AG08395 (cell line): ENCODE measurements at regions not wholly inside any gene's neighbourhood (a gene's known extent, or its start where the extent isn't known, plus 50 kb on each side); places are given as distances from the start of the nearest gene placed in this dataset.

Experiments
- DNase-seq: peaks from one replicate; pipeline ENCODE4 v3.0.0; 2012; ENCODE audit warnings: mixed read lengths, low spot score

DNA sequence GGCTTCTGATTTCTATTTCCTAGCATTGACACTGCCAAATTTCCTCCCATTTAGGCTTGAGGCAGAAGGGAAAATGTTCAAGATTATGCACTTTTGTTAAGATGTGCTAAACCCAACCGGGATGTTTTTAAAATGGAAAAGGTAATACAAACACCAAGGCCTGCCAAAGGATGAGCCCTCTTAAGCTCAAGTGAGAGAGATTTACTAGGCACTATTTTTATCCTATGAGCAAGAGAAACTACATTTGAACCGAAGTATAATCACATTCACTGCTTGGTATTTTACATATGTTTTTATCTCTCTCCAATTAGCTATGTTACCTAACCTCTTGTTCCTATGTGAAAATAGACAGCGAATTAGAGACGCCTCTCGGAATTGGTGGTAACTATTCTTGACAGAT, 295.8 kb downstream of the GABRB3 start:
- no peak for DNase-seq

DNA sequence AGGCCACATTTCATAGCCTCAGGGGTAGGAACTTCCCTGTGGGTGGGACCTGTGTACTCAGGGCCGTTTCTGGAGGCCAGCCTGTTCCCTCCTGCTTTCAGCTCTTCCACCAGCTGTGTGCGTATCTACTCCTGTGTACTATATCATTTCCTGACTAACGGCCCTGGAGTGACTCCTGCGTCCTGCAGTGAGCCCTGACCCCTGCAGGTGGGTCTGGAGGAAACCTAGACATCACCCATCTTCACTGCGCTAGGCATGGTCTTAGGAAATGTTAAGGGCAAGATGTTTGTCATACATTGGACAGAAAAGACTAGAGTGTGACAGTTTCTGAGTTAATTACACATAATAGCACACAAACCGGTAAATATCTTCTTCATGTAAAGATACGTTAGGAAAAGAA, 297.3 kb downstream of the GABRB3 start:
- no peak for DNase-seq

DNA sequence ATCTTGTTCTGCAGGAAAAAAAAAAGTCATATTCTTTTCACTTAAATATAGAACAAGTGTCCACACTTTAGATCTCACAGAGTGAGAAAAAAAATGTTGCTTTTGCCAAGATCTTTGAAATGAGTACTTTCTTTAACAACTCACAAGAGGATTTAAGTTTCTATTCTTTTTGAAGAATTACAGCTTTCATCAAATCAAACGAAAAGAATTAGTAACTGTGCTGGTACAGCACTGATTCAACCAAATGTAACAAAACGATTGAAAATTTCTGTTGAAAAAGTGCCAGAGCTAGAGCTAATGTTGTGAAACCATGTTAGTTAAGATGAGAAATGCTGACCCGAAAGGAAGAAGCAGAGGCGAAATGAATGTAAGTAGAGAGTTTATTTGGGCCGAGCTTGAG, 300.2 kb downstream of the GABRB3 start:
- no peak for DNase-seq

DNA sequence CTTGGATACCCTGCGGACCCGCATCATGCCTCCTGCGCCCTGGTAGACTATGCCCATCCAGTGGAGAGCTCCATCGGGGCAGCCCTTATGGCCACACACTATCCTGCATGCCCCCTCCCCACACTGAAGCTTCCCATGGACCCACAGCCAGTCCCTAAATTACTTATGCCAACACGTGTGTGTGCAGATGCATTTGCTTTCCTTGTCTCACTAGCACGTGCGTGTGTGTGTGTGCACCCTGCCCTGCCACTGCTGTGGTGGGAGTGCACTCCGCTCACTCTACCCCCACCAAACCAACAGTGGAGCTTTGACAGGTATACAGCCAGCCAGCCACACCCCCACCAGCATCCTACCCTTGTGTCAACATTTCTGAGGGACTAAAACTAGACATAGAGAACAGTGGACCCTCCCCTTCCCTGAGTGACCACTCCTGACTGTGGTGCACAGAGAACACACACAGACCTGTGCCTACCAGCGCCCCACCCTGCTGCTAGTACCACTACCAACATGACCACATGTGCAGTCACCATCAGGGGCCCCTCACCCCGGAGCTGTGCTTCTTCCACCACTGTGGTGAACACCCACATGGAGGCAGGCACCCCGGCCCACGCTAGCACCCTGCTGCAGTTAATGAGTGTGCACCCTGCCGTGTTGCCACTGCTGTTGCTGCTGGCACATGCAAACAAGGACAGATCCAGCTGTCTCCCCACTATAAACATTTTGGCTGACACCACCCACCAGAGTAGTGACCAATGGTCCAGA, 310.8 kb downstream of the GABRB3 start:
- DNase-seq = no peak

DNA sequence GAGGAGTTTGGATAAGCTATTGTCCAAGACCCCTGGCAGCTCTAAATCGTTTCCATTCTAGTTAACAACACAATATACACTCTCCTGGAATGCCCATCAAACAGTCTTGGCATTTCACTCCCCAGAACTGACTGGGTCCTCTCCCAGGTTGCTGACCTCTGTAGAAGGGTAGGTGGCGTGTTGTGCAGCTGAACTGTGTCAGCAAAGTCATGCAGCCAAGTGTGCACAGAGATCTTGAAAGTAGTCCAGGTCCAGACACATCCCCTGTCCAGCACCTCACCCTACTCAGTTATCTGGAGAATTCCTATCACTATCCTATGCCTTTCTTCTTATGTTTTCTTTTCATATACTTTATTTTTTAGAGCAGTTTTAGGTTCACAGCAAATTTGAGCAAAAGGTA, 312.7 kb downstream of the GABRB3 start:
- no peak for DNase-seq

DNA sequence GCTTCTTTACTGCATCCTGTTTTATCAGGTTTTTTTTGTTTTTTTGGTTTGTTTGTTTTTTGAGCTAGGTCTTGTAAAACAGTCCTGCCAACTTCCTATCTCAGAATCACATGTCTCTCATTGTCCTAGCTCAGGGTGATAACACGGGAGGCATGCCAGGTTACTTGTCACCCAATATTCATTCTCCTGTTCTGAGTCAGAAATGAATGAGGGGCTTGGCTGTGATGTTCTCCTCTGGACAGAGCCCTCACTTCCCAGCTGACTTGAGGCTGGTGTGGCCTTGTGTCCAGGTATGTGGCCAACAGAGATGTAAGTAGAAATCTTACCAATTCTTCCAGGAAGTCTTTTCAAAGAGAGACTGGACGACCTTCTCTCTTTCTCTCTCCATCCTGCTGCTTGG, 317.0 kb downstream of the GABRB3 start:
- DNase-seq = no peak

DNA sequence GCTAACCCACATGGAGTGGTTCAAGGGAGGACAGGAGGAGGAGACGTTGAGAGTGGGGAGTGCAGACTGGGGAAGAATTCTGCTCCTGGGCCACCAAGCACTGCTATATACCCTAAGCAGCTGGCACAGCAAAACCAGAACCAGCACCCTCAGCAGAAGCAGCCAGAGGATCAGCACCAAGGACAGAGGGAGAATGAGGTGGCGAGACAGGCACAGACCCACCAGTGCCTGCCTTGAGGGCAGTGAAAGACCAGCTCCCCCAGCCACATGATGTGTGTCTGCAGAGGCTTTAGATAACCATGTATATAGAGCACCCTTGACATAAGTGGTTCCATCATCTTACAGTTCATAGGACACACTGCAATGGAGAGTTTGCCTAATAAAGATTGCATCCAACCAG, 319.0 kb downstream of the GABRB3 start:
- DNase-seq = no peak

DNA sequence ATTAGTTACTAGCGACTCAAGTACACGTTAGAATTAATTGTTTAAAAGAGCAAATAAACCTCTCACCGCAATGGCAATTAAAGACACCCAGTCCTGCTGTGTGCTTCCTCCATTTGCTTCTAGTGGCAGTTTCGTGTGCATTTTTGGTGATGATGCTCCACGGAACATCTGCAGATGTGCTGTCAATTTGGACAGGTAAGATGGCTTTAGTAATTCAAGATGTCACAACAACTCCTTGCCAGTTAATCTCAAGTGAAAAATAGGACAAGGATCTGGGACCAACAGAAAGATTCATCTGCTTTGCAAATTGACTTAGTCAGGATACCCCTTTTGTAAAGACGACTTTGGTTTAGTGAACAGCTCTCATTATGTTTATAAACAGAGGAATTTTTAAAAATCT, 320.9 kb downstream of the GABRB3 start:
- no peak for DNase-seq

DNA sequence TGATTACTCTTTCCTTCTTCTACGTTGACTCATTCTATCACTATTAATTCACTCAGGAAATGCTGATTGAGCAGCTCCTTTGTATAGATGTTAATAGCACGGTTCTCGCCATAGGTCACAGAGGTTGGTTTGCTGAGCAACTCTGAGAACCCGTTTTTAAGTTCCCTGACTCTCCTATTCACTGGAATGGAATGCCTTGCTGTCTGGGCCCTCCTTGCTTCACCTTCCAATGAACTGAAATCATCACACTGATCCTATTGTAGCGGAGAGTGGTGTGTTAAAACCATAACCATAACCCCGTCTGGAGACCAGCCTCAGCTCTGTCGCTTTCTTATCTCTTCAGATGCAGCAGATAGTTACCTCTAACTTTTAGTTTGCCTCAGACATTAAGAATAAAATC, 323.6 kb downstream of the GABRB3 start:
- no peak for DNase-seq

DNA sequence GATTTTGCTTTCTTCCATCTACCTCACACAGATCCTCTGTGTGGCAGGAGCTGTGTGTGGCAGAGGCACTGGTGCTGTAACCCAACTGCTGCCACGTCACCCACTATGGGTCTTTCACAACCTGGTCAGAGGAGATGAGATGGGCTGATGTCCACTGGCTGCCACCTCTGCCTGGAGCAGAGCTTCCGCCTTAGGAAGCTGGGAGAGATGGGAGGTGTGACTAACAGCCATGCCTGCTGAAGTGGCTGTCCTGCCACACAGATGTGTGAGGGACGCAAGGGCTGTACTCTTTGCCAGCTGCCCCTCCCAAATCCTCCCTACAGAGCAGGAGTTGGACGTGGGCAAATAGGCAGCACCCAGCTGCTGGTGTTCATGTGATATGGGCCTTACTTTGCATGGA, 329.5 kb downstream of the GABRB3 start:
- no peak for DNase-seq

DNA sequence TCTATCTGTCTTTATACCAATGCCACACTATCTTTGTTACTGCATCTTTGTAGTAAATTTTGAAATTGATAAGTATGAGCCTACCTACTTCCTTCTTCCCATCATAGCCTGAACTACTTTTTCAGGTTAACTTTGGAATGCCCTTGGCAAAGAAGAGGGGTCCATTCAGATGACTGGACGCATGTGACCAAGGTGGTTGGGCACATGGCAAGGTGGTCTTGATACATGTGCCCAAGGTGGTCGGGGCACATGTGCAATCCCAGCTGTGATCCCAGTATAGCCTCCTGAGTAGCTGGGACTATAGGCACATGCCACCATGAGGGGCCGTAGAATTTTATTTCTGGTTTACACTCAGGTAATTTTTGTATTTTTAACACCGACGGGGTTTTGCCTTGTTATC, 330.2 kb downstream of the GABRB3 start:
- no peak for DNase-seq

DNA sequence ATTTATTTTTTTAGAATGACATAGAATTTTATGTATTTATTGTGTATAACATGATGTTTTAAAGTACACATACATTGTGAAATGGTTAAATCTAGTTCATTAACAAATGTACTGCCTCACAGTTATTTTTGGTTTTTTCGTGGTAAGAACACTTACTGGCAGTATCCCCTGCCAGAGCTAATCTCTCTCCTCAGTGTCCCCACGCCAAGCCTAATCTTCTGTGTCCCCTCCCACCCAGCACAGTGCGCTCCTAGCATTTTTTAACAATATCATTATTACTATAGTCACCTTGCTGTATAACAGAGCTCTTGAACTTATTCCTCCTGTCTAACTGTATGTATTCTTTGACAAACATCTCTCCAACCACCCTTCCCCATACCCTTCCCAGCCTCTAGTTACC, 333.2 kb downstream of the GABRB3 start:
- DNase-seq = no peak

DNA sequence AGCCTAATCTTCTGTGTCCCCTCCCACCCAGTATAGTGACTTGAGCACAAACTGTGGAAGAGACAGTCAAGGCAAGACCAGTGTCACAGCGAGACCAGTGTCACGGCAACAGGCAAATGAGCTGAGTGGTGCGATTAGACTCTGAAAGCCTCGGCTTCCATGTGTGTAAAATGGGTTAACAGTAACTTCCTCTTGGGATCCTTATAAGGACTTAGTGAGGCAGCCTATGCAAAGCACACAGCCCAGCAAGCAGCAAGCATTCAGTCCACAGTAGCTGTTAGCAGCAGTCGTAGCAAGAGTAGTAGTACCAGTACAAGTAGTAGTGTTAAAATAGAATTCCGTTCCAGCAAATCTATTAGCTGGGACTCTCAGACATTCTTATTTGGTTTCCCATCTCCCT, 334.1 kb downstream of the GABRB3 start:
- no peak for DNase-seq

DNA sequence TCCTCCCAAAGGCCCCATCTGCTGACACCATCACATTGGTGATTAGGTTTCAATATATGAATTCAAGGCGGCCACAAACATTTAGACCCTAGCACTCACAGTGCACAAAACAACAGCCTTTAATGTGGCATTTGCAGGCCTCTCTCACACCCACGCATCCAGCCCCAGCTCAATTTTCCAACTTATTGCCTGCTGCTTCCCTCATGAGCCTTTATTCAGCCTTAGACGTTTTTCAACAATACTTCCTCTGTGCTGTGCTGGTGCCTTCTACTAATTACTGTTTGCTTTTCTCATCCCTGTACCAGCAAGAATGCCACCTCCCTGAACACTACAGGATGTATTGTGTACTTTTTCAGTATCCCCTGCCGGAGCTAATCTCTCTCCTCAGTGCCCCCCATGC, 334.6 kb downstream of the GABRB3 start:
- DNase-seq = no peak

DNA sequence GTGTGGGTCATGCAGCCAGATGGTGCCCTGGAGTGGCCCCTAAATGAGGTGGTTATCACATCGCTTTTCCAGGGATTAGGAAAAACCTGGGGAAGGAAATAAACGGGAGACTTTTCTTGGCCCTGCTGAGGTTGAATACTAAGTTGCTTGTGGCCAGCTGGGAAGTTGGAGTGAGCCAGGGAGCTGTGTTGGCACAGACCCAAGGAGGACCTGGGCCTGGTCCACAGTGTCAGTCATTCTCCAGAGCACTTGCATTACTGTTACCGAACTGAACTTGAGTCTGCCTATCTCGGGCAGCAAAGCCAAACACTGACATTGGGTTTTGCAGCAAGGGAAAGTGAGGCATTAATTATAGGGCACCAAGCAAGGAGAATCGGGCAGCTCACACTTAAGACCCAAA, 339.0 kb downstream of the GABRB3 start:
- DNase-seq = no peak

DNA sequence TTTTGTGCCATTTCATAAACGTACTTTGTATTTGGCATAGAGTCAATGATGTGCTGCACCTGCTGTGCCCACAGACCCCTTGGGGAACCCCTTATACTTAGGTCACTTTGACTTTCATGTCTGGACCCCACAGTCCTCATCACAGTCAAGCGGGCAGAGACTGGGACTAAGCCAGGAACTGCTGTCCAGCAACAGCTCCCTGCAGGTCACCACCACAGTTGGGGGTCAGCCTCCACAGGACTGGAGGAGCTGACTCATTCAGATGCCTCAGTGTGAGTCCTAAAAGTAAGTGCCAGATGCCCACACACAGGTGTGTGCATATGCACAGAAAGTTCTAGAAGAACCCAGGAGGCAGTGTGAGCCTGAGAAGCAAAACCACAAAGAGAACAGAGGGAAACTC, 339.8 kb downstream of the GABRB3 start:
- DNase-seq = no peak

DNA sequence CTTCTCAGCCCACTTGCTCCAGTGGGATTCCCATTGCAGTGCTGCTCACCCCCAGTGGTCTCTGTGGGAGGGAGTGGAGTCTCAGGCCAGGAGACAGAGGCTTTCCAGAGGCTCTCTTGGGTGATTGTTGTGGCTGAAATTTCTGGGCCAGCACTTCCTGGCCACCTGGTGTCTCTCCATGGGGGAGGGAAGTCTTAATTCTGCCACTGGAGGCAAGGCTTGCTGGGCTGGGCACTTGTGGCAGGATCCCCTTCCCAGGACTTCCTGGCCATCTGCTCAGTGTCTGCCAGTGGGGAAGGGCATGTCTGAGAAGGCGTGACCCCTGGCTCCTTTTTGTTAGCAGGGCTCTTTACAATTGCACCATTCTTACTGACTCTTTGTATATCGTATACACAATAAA, 351.8 kb downstream of the GABRB3 start:
- DNase-seq = no peak

DNA sequence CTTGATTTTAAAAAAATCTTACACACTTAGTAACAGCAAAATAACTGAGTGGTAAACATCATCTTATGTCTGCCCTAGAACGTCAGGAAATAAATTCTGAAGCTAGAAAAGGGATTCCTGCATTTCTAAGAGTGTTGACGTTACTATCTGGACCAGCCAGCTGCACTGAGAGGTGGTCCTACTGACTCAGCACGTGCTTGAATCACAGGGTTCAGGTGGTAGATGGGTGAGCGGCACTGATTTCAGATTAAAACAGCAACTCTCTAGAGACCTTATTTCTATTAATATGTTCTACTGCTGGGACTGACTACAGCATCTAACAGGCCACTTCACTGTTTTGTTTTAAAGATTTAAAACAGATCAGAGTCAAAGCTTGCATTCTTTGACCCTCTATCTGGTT, 377.2 kb downstream of the GABRB3 start:
- DNase-seq = no peak

DNA sequence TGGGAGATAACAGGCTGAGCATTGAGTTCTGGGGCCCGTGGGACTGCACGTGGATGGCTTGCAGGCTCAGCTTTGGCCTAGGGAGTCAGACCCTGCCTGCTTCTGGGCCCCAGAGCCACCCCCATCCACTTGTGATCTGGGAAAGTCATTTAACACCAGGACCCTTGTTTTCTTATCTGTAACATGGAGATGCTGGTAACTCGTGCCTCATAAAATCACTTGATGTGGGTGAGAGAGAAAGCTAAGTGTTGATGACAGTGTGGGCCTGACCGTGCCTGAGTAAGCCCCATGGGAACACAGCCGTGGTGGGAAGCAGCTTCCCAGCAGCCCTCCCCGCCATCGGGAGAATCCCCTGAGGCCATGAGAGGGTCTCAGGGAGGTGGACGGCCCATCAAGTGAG, 378.1 kb downstream of the GABRB3 start:
- DNase-seq = no peak

DNA sequence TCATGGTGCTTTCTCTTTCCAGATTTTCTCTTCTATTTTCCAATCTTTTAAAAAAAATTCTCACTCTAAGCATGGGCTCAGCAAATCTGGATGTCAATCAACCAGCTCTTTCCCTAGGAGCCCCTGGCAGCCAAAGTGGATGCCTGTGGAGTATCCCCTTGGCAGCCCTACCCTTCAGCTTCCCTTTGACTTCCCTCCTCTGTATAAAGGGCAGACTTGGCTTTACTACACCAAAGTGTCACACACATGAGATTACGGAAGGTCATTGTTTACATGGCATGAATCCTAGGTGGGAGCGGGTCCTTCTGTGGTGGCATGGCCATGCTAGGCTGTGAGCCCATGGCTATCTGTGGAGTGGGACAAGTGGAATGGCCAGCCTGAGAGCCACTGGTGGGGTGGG, 379.9 kb downstream of the GABRB3 start:
- no peak for DNase-seq

DNA sequence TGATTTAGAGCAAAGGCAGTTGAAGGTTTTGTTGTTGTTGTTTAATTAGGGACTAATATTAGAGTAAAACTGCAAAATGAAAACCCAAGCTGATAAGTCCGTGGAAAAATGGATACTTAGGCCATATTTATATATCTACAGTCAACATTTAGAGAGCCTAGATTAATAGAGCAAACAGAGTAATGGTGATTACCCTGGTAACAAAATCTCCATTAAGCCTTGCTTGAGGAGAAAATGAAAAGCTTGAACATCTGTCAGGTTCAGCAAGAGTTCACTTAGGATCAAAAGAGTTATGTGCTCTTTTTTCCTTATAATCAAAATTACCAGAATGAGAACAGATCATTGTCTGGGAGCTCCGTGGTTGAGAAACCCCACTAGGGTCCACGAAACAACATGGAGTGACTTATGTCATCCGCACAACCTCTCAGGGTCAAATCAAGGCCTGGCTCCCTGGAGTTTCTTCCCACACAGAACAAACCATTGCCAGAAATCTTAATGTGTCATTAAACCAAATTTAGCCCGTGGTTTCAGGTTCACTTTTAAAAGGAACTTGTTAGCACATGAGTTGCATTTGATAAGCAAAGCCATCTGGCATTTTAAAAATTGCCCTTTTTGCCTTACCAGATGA, 381.2 kb downstream of the GABRB3 start:
- DNase-seq = no peak

DNA sequence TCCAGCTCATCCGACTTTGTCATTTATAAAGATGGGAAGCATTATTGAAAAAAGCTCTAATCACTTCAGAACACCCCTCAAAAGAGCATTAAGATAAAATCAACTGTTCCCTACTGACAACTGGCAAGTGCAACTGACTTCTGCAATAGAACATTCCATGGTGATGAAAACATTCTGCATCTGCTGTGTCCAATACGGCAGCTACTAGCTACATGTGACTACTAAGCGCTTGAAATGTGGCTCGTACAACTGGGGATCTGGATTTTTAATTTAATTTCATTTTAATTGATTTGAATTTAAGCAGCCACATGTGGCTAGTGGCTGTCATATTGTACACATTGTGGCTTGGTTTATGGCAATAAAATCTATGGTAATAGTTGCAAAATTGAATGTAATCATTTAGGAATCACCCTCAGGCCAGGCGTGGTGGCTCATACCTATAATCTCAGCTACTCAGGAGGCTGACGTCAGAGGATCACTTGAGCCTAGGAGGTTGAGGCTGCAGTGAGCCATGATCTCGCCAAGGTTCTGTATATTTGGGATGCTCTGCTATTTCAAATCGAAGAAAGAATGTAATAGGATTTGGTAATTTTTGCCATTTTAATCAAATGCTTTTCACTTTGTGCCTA, 390.3 kb downstream of the GABRB3 start:
- no peak for DNase-seq

DNA sequence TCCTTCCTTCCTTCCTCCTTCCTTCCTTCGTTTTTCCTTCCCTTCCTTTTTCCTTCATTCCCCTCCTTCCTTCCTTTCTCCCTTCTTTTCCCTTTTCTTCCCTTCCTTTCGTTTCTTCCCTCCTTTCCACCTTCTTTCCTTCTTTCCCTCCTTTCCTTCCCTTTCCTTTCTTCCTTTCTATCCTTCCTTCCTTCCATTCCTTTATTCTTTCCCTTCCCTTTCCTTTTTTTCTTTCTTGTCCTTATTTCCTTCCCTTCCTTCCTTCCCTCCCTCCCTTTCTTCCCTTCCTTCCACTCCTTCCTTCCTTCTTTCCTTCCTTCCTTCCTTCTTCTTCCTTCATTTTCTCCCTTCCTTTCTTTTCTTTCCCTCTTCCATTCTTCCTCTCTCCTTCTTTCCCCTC, 394.6 kb downstream of the GABRB3 start:
- DNase-seq = no peak

DNA sequence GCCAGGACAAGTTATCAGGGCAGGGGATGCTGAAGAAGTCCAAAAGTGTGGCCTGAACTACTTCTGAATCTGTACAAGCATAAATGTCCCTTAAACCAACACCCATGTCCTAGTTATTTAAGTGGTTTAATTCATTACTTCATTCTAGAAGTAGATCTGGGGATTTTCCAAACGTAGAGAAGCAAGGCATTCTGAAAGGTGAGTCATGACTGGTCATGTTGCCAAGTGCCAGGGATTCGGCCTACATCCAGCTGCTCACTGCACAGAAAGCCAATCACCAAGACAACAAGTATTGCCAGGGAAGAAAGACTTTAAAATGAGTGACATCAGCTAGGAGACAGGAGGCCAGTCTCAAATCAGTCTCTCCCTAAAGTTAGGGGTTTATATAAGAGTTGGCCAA, 396.6 kb downstream of the GABRB3 start:
- no peak for DNase-seq
